Activated CD4-positive, alpha-beta memory T cell treated with anti-CD3 and anti-CD28 coated beads, Interleukin-2, amount 10 ng/mL, durations not matched to agents 7 days and 5 days (primary cell): ENCODE measurements at regions not wholly inside any gene's neighbourhood (a gene's known extent, or its start where the extent isn't known, plus 50 kb on each side); places are given as distances from the start of the nearest gene placed in this dataset.

ENCODE experiments used
- CTCF ChIA-PET: fragments of 350-600 bp; sonication (Branson Sonifier 250); formaldehyde crosslinking; loops from one replicate; lab custom pipeline; 2021; ENCODE audit warnings: antibody characterized with exemption, inconsistent platforms; lab: Charles Lee
- POLR2A ChIA-PET: fragments of 350-600 bp; sonication (Branson Sonifier 250); formaldehyde crosslinking; loops from one replicate; lab custom pipeline; 2021; ENCODE audit warnings: antibody characterized with exemption; lab: Charles Lee
- DNase-seq: peaks from one replicate; pipeline ENCODE4 v3.0.0-alpha.2; 2020
- H3K27ac Mint-ChIP-seq: one replicate; pipeline ENCODE4 v1.8.0; 2021; ENCODE audit warnings: mild to moderate bottlenecking, mixed read lengths
- H3K27me3 Mint-ChIP-seq: one replicate; pipeline ENCODE4 v1.8.0; 2021; ENCODE audit warnings: mixed read lengths
- H3K36me3 Mint-ChIP-seq: one replicate; pipeline ENCODE4 v1.8.0; 2021; ENCODE audit warnings: low read depth, mixed read lengths
- H3K4me1 Mint-ChIP-seq: one replicate; pipeline ENCODE4 v1.8.0; 2021; ENCODE audit warnings: mixed read lengths
- H3K4me3 Mint-ChIP-seq: one replicate; pipeline ENCODE4 v1.8.0; 2021; ENCODE audit warnings: mild to moderate bottlenecking, mixed read lengths
- H3K9me3 Mint-ChIP-seq: one replicate; pipeline ENCODE4 v1.8.0; 2021; ENCODE audit warnings: mixed read lengths

GRCh38 chrY:15648198-15648597, 1123.9 kb downstream of the NLGN4Y start:
- H3K4me1 Mint-ChIP-seq = no peaks in the 10 kb centered on the region
- no peak overlapping the region for H3K27ac Mint-ChIP-seq
- DNase-seq = no peak
- no peaks in the 10 kb centered on the region for H3K27me3 Mint-ChIP-seq
- POLR2A ChIA-PET = no interaction called here
- H3K9me3 Mint-ChIP-seq = no peaks in the 10 kb centered on the region
- no peak overlapping the region for H3K4me3 Mint-ChIP-seq
- no peaks in the 10 kb centered on the region for H3K36me3 Mint-ChIP-seq
- CTCF ChIA-PET = no interaction called here

GRCh38 chrY:15650056-15650455, 1125.7 kb downstream of the NLGN4Y start:
- no peak overlapping the region for H3K4me3 Mint-ChIP-seq

GRCh38 chrY:15688531-15688930, 1164.2 kb downstream of the NLGN4Y start:
- ChIA-PET POLR2A (no interaction called here), CTCF (no interaction called here)
- DNase-seq = no peak

More at GRCh38 chrY:15650056-15650455, 1125.7 kb downstream of the NLGN4Y start:
- CTCF ChIA-PET = no interaction called here
- no peak for DNase-seq
- no peaks in the 10 kb centered on the region for H3K4me1 Mint-ChIP-seq
- no peaks in the 10 kb centered on the region for H3K27me3 Mint-ChIP-seq
- POLR2A ChIA-PET = no interaction called here
- H3K27ac Mint-ChIP-seq = no peak overlapping the region
- H3K9me3 Mint-ChIP-seq = no peaks in the 10 kb centered on the region
- no peaks in the 10 kb centered on the region for H3K36me3 Mint-ChIP-seq

GRCh38 chrY:15689994-15690393, 1165.7 kb downstream of the NLGN4Y start:
- DNase-seq = no peak
- no peak overlapping the region for H3K27ac Mint-ChIP-seq
- no peaks in the 10 kb centered on the region for H3K4me1 Mint-ChIP-seq
- H3K27me3 Mint-ChIP-seq = no peaks in the 10 kb centered on the region
- H3K4me3 Mint-ChIP-seq = no peak overlapping the region
- CTCF ChIA-PET = no interaction called here
- H3K9me3 Mint-ChIP-seq = no peaks in the 10 kb centered on the region
- H3K36me3 Mint-ChIP-seq = no peaks in the 10 kb centered on the region
- POLR2A ChIA-PET = no interaction called here

More at GRCh38 chrY:15688531-15688930, 1164.2 kb downstream of the NLGN4Y start:
- no peak overlapping the region for H3K4me3 Mint-ChIP-seq
- H3K4me1 Mint-ChIP-seq = no peaks in the 10 kb centered on the region
- no peaks in the 10 kb centered on the region for H3K9me3 Mint-ChIP-seq
- H3K27me3 Mint-ChIP-seq = no peaks in the 10 kb centered on the region
- no peaks in the 10 kb centered on the region for H3K36me3 Mint-ChIP-seq
- H3K27ac Mint-ChIP-seq = no peak overlapping the region

GRCh38 chrY:15702131-15702530, 1177.8 kb downstream of the NLGN4Y start:
- H3K36me3 Mint-ChIP-seq = no peaks in the 10 kb centered on the region
- H3K27ac Mint-ChIP-seq = no peak overlapping the region
- H3K9me3 Mint-ChIP-seq = no peaks in the 10 kb centered on the region
- H3K4me3 Mint-ChIP-seq = no peak overlapping the region
- CTCF ChIA-PET = no interaction called here
- no peaks in the 10 kb centered on the region for H3K27me3 Mint-ChIP-seq
- H3K4me1 Mint-ChIP-seq = no peaks in the 10 kb centered on the region
- DNase-seq = no peak
- POLR2A ChIA-PET = no interaction called here

- H3K27me3 Mint-ChIP-seq = no peaks in the 10 kb centered on the region
- no peak overlapping the region for H3K27ac Mint-ChIP-seq
- CTCF ChIA-PET = no interaction called here
- no peaks in the 10 kb centered on the region for H3K9me3 Mint-ChIP-seq
- no peak overlapping the region for H3K4me3 Mint-ChIP-seq
- POLR2A ChIA-PET = no interaction called here
- H3K36me3 Mint-ChIP-seq = no peaks in the 10 kb centered on the region
- no peak for DNase-seq
- H3K4me1 Mint-ChIP-seq = no peaks in the 10 kb centered on the region
Measured at GRCh38 chrY:15704906-15705305, 1180.6 kb downstream of the NLGN4Y start.

- Mint-ChIP-seq H3K27me3 (no peaks in the 10 kb centered on the region), H3K4me1 (no peaks in the 10 kb centered on the region), H3K4me3 (no peak overlapping the region), H3K9me3 (peaks cover 8% of the 10 kb centered on the region), H3K36me3 (no peaks in the 10 kb centered on the region), H3K27ac (no peak overlapping the region)
- DNase-seq = no peak
- CTCF ChIA-PET = no interaction called here
- POLR2A ChIA-PET = no interaction called here
Measured at GRCh38 chrY:15749533-15750433, 1225.5 kb downstream of the NLGN4Y start.

GRCh38 chrY:15751001-15751400, 1226.7 kb downstream of the NLGN4Y start:
- Mint-ChIP-seq H3K27me3 (no peaks in the 10 kb centered on the region), H3K4me1 (no peaks in the 10 kb centered on the region), H3K36me3 (no peaks in the 10 kb centered on the region), H3K27ac (no peak overlapping the region), H3K4me3 (no peak overlapping the region), H3K9me3 (peaks cover 8% of the 10 kb centered on the region)
- ChIA-PET POLR2A (no interaction called here), CTCF (no interaction called here)
- DNase-seq = no peak

GRCh38 chrY:15756266-15756665, 1231.9 kb downstream of the NLGN4Y start:
- ChIA-PET POLR2A (no interaction called here), CTCF (no interaction called here)
- Mint-ChIP-seq H3K4me3 (no peak overlapping the region), H3K9me3 (no peaks in the 10 kb centered on the region), H3K4me1 (no peaks in the 10 kb centered on the region), H3K27ac (no peak overlapping the region), H3K36me3 (no peaks in the 10 kb centered on the region), H3K27me3 (no peaks in the 10 kb centered on the region)
- no peak for DNase-seq

GRCh38 chrY:15773579-15773978, 1249.2 kb downstream of the NLGN4Y start:
- H3K27ac Mint-ChIP-seq = no peak overlapping the region
- H3K4me1 Mint-ChIP-seq = no peaks in the 10 kb centered on the region
- peaks cover 2% of the 10 kb centered on the region for H3K9me3 Mint-ChIP-seq
- CTCF ChIA-PET = no interaction called here
- no peak overlapping the region for H3K4me3 Mint-ChIP-seq
- H3K27me3 Mint-ChIP-seq = no peaks in the 10 kb centered on the region
- POLR2A ChIA-PET = no interaction called here
- DNase-seq = no peak
- no peaks in the 10 kb centered on the region for H3K36me3 Mint-ChIP-seq

GRCh38 chrY:15775880-15776279, 1251.6 kb downstream of the NLGN4Y start:
- H3K4me3 Mint-ChIP-seq = no peak overlapping the region
- ChIA-PET POLR2A (no interaction called here), CTCF (no interaction called here)
- H3K4me1 Mint-ChIP-seq = no peaks in the 10 kb centered on the region
- H3K36me3 Mint-ChIP-seq = no peaks in the 10 kb centered on the region
- no peak for DNase-seq
- no peak overlapping the region for H3K27ac Mint-ChIP-seq
- H3K27me3 Mint-ChIP-seq = no peaks in the 10 kb centered on the region
- H3K9me3 Mint-ChIP-seq = no peaks in the 10 kb centered on the region

GRCh38 chrY:15779891-15780290, 1255.6 kb downstream of the NLGN4Y start:
- no peak overlapping the region for H3K27ac Mint-ChIP-seq
- H3K36me3 Mint-ChIP-seq = no peaks in the 10 kb centered on the region
- H3K4me3 Mint-ChIP-seq = no peak overlapping the region
- no peaks in the 10 kb centered on the region for H3K27me3 Mint-ChIP-seq
- no peaks in the 10 kb centered on the region for H3K9me3 Mint-ChIP-seq
- no peaks in the 10 kb centered on the region for H3K4me1 Mint-ChIP-seq
- DNase-seq = no peak
- ChIA-PET CTCF (no interaction called here), POLR2A (no interaction called here)

GRCh38 chrY:15800021-15800420, 1275.7 kb downstream of the NLGN4Y start:
- no peaks in the 10 kb centered on the region for H3K27me3 Mint-ChIP-seq
- no peaks in the 10 kb centered on the region for H3K4me1 Mint-ChIP-seq
- ChIA-PET POLR2A (no interaction called here), CTCF (no interaction called here)
- no peak for DNase-seq
- no peak overlapping the region for H3K27ac Mint-ChIP-seq
- H3K36me3 Mint-ChIP-seq = no peaks in the 10 kb centered on the region
- H3K9me3 Mint-ChIP-seq = no peaks in the 10 kb centered on the region
- H3K4me3 Mint-ChIP-seq = no peak overlapping the region

- no peaks in the 10 kb centered on the region for H3K9me3 Mint-ChIP-seq
- H3K4me3 Mint-ChIP-seq = no peak overlapping the region
- POLR2A ChIA-PET = no interaction called here
- H3K27ac Mint-ChIP-seq = no peak overlapping the region
- no peak for DNase-seq
- H3K27me3 Mint-ChIP-seq = no peaks in the 10 kb centered on the region
- CTCF ChIA-PET = no interaction called here
- H3K4me1 Mint-ChIP-seq = no peaks in the 10 kb centered on the region
- no peaks in the 10 kb centered on the region for H3K36me3 Mint-ChIP-seq
Measured at GRCh38 chrY:15805985-15806384, 1281.7 kb downstream of the NLGN4Y start.
